ENCODE measurements at regions not wholly inside any gene's neighbourhood (a gene's known extent, or its start where the extent isn't known, plus 50 kb on each side); places are given as distances from the start of the nearest gene placed in this dataset.

GRCh38 chr2:198452327-198452726 lies 647.9 kb downstream of the PLCL1 start:
- TF ChIP-seq CTCF (IDR thresholded peaks at IDR 0.05) (no peak), POLR2A (IDR thresholded peaks at IDR 0.05) (no peak)
